AG04450 (cell line): ENCODE measurements at regions not wholly inside any gene's neighbourhood (a gene's known extent, or its start where the extent isn't known, plus 50 kb on each side); places are given as distances from the start of the nearest gene placed in this dataset.

Source experiments
- CTCF ChIA-PET: fragments of 300-600, 350-600 bp; formaldehyde crosslinking; extraction: SDS; loops from one replicate; lab custom pipeline; 2022; ENCODE audit warnings: antibody characterized with exemption, inconsistent platforms; lab: Charles Lee
- POLR2A ChIA-PET: fragments of 350-600 bp; formaldehyde crosslinking; extraction: SDS; loops from one replicate; lab custom pipeline; 2021; ENCODE audit warnings: antibody characterized with exemption, inconsistent platforms; lab: Yijun Ruan, JAX
- DNase-seq: peaks from one replicate; pipeline ENCODE4 v3.0.0-alpha.2; 2011; ENCODE audit warnings: low read depth, low spot score
- H3K27ac ChIP-seq: one replicate; pipeline ENCODE4 v1.5.1; 2012; ENCODE audit warnings: low read depth, low read length, control low read depth
- H3K27me3 ChIP-seq: one replicate; pipeline ENCODE4 v1.6.0; 2012; ENCODE audit warnings: low read length; ENCODE audit not compliant: control insufficient read depth, insufficient read depth
- H3K4me3 ChIP-seq: 2 replicates; pipeline ENCODE4 v1.5.1; 2011; ENCODE audit warnings: mild to moderate bottlenecking, low read depth, low read length, control low read depth
- H3K9me3 ChIP-seq: 2 replicates; pipeline ENCODE4 v1.5.1; 2012; ENCODE audit warnings: low read length; ENCODE audit not compliant: control insufficient read depth, insufficient read depth
- TF ChIP-seq, protein P1 (sequence below): IDR thresholded peaks from 2 replicates; pipeline ENCODE4 v1.5.1; 2011; ENCODE audit warnings: low read depth, low read length, control low read depth, inconsistent platforms

DNA sequence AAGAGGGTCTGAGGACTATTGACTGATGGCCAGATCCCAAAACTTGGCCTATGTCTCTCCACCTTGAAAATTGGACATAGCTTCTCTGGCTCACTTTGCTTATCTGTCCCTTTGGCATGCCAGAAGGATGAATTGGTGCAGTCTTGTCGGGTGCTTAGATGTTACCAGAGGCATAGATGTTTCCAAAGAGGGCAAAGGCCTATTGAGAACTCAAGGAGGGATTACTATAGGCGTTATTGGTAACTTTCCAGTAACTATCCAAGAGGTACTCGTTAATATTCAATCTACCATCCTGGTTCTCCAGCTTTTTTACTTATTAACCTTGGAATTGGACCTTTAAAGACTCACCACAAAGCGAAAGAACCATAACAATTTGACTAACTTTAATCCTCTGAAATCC lies 368.3 kb upstream of the ESRRG start:
- CTCF ChIA-PET = no interaction called here
- TF ChIP-seq, protein P1, sequence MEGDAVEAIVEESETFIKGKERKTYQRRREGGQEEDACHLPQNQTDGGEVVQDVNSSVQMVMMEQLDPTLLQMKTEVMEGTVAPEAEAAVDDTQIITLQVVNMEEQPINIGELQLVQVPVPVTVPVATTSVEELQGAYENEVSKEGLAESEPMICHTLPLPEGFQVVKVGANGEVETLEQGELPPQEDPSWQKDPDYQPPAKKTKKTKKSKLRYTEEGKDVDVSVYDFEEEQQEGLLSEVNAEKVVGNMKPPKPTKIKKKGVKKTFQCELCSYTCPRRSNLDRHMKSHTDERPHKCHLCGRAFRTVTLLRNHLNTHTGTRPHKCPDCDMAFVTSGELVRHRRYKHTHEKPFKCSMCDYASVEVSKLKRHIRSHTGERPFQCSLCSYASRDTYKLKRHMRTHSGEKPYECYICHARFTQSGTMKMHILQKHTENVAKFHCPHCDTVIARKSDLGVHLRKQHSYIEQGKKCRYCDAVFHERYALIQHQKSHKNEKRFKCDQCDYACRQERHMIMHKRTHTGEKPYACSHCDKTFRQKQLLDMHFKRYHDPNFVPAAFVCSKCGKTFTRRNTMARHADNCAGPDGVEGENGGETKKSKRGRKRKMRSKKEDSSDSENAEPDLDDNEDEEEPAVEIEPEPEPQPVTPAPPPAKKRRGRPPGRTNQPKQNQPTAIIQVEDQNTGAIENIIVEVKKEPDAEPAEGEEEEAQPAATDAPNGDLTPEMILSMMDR = no peak
- Histone ChIP-seq H3K9me3 (no peaks in the 10 kb centered on the region), H3K27me3 (no peaks in the 10 kb centered on the region), H3K4me3 (no peak overlapping the region), H3K27ac (no peak overlapping the region)
- no peak for DNase-seq
- POLR2A ChIA-PET = no interaction called here

DNA sequence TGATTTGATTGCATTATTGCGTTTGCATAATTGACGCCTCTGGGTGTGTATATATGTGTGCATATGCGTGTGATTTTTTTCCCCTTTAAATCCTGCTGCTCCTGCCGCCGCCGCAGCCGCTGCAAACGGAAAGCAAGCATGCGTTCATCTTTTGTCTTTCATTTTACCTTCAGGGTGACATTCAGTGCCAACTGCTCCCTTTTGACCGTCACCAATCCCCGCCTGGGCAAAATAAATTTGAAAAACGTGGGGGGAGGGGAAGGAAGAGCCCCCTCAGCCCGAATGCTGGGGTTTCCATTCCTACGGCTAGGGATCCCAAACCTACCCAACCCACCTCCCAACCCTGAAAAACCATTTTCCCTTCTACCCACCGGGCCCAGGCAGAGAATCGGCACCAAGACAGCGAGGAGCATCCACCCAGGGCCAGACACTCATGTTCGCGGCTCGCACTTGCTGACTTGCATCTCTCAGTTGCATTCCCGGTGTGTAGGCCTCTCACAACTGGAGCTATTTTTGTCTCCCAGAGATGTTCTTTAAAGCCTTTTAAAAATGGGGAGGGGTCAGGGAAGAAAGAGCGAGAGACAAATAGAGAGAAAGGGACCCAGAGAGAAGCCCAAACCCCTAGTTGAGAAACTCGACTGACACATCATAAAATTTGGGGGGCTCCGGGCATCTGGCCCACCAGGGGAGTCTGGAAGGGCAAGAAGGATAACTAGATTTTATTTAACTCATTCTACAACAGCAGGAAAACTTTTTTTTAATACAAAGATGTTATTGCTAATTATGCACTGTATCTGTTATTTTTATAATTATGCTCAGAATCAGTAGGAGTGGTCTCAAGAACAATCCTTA lies 367.1 kb upstream of the ESRRG start:
- TF ChIP-seq, protein P1 = no peak
- H3K27ac ChIP-seq = no peak overlapping the region
- ChIA-PET POLR2A (no interaction called here), CTCF (interaction anchor here (0.6 kb wide), 1 partner anchor 463 kb away, joined by 3 read pairs; no protein-coding TSS in a partner anchor)
- no peak for DNase-seq
- peak overlapping the region; percentile 57 for H3K4me3 ChIP-seq
- H3K9me3 ChIP-seq = no peaks in the 10 kb centered on the region
- no peaks in the 10 kb centered on the region for H3K27me3 ChIP-seq

- CTCF ChIA-PET = no interaction called here
- peak overlapping the region; percentile 57 for H3K4me3 ChIP-seq
Measured at GRCh38 chr1:217089361-217090014, 366.3 kb upstream of the ESRRG start.

GRCh38 chr1:217088521-217089284 lies 365.5 kb upstream of the ESRRG start:
- TF ChIP-seq, protein P1 = no peak
- DNase-seq = no peak
- no peaks in the 10 kb centered on the region for H3K9me3 ChIP-seq
- no peaks in the 10 kb centered on the region for H3K27me3 ChIP-seq
- CTCF ChIA-PET = no interaction called here
- peak overlapping the region; percentile 57 for H3K4me3 ChIP-seq
- POLR2A ChIA-PET = no interaction called here
- H3K27ac ChIP-seq = no peak overlapping the region

More at GRCh38 chr1:217089361-217090014, 366.3 kb upstream of the ESRRG start:
- no peak overlapping the region for H3K27ac ChIP-seq
- no peaks in the 10 kb centered on the region for H3K27me3 ChIP-seq
- DNase-seq = no peak
- TF ChIP-seq, protein P1 = no peak
- no peaks in the 10 kb centered on the region for H3K9me3 ChIP-seq
- POLR2A ChIA-PET = no interaction called here
